ENCODE measurements at regions not wholly inside any gene's neighbourhood (a gene's known extent, or its start where the extent isn't known, plus 50 kb on each side); places are given as distances from the start of the nearest gene placed in this dataset.

DNA sequence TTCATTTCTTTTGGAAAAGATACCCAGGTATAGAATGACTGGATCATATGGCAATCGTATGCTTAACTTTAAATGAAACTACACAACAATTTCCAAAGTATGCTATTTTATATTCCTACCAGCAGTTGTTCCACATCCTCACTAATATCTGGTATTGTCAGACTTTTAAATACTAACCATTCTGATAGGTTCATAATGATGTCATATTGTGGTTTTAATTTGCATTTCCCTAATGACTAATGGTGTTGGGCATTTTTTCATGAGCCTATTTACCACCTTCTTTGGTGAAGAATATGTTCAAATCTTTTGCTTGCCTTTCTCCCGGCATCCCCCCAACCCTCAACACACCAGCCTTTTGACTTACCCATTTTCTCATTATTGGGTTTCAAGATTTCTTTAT lies 96.2 kb upstream of the HMGN3 start:
- no peak overlapping the region for H3K9ac ChIP-seq (ENCODE audit: low read length)
- intact Hi-C loops (cut with micrococcal nuclease) = no loop called here
- TF ChIP-seq JUND (IDR thresholded peaks at IDR 0.05) = no peak
- no peak for TF ChIP-seq FOSL1 (IDR thresholded peaks at IDR 0.05; ENCODE audit: low read depth)
- TF ChIP-seq RAD21 (IDR thresholded peaks at IDR 0.05; ENCODE audit: low read depth) = no peak
- TF ChIP-seq, protein P1, sequence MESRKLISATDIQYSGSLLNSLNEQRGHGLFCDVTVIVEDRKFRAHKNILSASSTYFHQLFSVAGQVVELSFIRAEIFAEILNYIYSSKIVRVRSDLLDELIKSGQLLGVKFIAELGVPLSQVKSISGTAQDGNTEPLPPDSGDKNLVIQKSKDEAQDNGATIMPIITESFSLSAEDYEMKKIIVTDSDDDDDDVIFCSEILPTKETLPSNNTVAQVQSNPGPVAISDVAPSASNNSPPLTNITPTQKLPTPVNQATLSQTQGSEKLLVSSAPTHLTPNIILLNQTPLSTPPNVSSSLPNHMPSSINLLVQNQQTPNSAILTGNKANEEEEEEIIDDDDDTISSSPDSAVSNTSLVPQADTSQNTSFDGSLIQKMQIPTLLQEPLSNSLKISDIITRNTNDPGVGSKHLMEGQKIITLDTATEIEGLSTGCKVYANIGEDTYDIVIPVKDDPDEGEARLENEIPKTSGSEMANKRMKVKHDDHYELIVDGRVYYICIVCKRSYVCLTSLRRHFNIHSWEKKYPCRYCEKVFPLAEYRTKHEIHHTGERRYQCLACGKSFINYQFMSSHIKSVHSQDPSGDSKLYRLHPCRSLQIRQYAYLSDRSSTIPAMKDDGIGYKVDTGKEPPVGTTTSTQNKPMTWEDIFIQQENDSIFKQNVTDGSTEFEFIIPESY (IDR thresholded peaks at IDR 0.05; ENCODE audit: extremely low read depth, insufficient replicate concordance, low read length) = no peak
- TF ChIP-seq, protein P2, sequence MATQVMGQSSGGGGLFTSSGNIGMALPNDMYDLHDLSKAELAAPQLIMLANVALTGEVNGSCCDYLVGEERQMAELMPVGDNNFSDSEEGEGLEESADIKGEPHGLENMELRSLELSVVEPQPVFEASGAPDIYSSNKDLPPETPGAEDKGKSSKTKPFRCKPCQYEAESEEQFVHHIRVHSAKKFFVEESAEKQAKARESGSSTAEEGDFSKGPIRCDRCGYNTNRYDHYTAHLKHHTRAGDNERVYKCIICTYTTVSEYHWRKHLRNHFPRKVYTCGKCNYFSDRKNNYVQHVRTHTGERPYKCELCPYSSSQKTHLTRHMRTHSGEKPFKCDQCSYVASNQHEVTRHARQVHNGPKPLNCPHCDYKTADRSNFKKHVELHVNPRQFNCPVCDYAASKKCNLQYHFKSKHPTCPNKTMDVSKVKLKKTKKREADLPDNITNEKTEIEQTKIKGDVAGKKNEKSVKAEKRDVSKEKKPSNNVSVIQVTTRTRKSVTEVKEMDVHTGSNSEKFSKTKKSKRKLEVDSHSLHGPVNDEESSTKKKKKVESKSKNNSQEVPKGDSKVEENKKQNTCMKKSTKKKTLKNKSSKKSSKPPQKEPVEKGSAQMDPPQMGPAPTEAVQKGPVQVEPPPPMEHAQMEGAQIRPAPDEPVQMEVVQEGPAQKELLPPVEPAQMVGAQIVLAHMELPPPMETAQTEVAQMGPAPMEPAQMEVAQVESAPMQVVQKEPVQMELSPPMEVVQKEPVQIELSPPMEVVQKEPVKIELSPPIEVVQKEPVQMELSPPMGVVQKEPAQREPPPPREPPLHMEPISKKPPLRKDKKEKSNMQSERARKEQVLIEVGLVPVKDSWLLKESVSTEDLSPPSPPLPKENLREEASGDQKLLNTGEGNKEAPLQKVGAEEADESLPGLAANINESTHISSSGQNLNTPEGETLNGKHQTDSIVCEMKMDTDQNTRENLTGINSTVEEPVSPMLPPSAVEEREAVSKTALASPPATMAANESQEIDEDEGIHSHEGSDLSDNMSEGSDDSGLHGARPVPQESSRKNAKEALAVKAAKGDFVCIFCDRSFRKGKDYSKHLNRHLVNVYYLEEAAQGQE (IDR thresholded peaks at IDR 0.05; ENCODE audit: low read depth) = no peak
- TF ChIP-seq, protein P3, sequence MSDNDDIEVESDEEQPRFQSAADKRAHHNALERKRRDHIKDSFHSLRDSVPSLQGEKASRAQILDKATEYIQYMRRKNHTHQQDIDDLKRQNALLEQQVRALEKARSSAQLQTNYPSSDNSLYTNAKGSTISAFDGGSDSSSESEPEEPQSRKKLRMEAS (IDR thresholded peaks at IDR 0.05) = no peak
- no peak for TF ChIP-seq ELF1 (IDR thresholded peaks at IDR 0.05; ENCODE audit: borderline replicate concordance, low read depth)
- no peak for TF ChIP-seq SRF (IDR thresholded peaks at IDR 0.05; ENCODE audit: low read depth)
- no peak for TF ChIP-seq EZH2 (IDR thresholded peaks at IDR 0.05)
- no peak for TF ChIP-seq ATF3 (IDR thresholded peaks at IDR 0.05)
- TF ChIP-seq EZH2phosphoT487 (IDR thresholded peaks at IDR 0.05; ENCODE audit: borderline replicate concordance) = no peak
- no peaks in the 10 kb centered on the region for H3K27me3 ChIP-seq (ENCODE audit: insufficient read depth, low read length)
- BruUV-seq (replicated peaks) = no TSS peak
- ATAC-seq = no peak
- no peak overlapping the region for H3K4me2 ChIP-seq (ENCODE audit: low read length)
- H3K79me2 ChIP-seq (ENCODE audit: insufficient read depth, low read length) = no peaks in the 10 kb centered on the region
- H3K9me3 ChIP-seq (ENCODE audit: control insufficient read depth in 1 of 2, insufficient read depth in 1 of 2, low read depth in 1 of 2, low read length in 2 of 2) = no peaks in the 10 kb centered on the region
- DNase-seq (ENCODE audit: low read depth, low spot score) = no peak
- ChIA-PET CTCF (no interaction called here), POLR2A (no interaction called here), RAD21 (ENCODE audit: low non-redundant PET in 1 of 2, low total read pairs in 2 of 2, uncharacterized antibody in 2 of 2, unreplicated experiment in 2 of 2) (no interaction called here)
- H3K4me3 ChIP-seq (replicated peaks in 1 of 2; ENCODE audit: low read depth in 1 of 2, low read length in 2 of 2) = no peak overlapping the region
- H3K4me1 ChIP-seq (ENCODE audit: control insufficient read depth in 1 of 2, insufficient read depth in 2 of 2, low read length in 2 of 2) = no peaks in the 10 kb centered on the region
- no peak overlapping the region for H3K27ac ChIP-seq (ENCODE audit: low read depth, low read length)
- H3K9me2 ChIP-seq (ENCODE audit: insufficient read depth) = no peaks in the 10 kb centered on the region
- H4K20me1 ChIP-seq (ENCODE audit: insufficient read depth) = no peaks in the 10 kb centered on the region
- no peak overlapping the region for H2AFZ ChIP-seq (ENCODE audit: low read depth, low read length, poor library complexity, severe bottlenecking)
- no peaks in the 10 kb centered on the region for H3K36me3 ChIP-seq (ENCODE audit: control insufficient read depth in 1 of 2, insufficient read depth in 2 of 2, low read length in 2 of 2)
